GM12872 (cell line): ENCODE measurements at regions not wholly inside any gene's neighbourhood (a gene's known extent, or its start where the extent isn't known, plus 50 kb on each side); places are given as distances from the start of the nearest gene placed in this dataset.

Experiments
- TF ChIP-seq, protein P1 (sequence below): IDR thresholded peaks from 3 replicates; pipeline ENCODE4 v1.5.1; 2011; ENCODE audit warnings: low read depth, mild to moderate bottlenecking, low read length, moderate library complexity; ENCODE audit not compliant: insufficient read depth

GRCh38 chr2:225282858-225283710, 116.4 kb upstream of the NYAP2 start:
- TF ChIP-seq, protein P1, sequence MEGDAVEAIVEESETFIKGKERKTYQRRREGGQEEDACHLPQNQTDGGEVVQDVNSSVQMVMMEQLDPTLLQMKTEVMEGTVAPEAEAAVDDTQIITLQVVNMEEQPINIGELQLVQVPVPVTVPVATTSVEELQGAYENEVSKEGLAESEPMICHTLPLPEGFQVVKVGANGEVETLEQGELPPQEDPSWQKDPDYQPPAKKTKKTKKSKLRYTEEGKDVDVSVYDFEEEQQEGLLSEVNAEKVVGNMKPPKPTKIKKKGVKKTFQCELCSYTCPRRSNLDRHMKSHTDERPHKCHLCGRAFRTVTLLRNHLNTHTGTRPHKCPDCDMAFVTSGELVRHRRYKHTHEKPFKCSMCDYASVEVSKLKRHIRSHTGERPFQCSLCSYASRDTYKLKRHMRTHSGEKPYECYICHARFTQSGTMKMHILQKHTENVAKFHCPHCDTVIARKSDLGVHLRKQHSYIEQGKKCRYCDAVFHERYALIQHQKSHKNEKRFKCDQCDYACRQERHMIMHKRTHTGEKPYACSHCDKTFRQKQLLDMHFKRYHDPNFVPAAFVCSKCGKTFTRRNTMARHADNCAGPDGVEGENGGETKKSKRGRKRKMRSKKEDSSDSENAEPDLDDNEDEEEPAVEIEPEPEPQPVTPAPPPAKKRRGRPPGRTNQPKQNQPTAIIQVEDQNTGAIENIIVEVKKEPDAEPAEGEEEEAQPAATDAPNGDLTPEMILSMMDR = peak; percentile 94

DNA sequence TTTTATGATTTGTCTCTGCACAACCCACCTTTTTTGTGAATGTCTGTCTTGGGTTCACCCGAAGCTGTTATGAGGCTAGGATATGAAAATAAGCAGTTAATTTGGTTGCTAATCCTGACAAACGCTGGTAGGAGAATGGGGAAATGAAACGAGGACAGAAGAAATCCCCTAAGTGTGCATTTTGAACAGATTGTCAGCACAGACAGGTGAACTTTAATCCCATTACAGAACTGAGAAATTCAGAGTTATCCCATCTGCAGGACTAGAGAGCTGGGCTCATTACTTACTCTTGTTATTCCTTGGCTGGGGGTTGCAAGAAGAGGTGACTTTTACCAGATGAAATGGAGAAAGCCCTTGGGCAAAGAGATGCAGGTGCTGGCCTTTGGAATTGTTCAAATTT, 123.3 kb upstream of the NYAP2 start:
- TF ChIP-seq, protein P1 = no peak

GRCh38 chr2:225275443-225275842, 124.1 kb upstream of the NYAP2 start:
- TF ChIP-seq, protein P1 = no peak

GRCh38 chr2:225274751-225275150, 124.8 kb upstream of the NYAP2 start:
- TF ChIP-seq, protein P1 = no peak

GRCh38 chr2:225272173-225272572, 127.3 kb upstream of the NYAP2 start:
- TF ChIP-seq, protein P1 = no peak

GRCh38 chr2:225270861-225271260, 128.6 kb upstream of the NYAP2 start:
- TF ChIP-seq, protein P1 = 0 out of 3 replicates have a peak, but pooled peaks have one; percentile 23

GRCh38 chr2:225270053-225270452, 129.5 kb upstream of the NYAP2 start:
- TF ChIP-seq, protein P1 = no peak
